OCI-LY7 (cell line): ENCODE measurements at regions not wholly inside any gene's neighbourhood (a gene's known extent, or its start where the extent isn't known, plus 50 kb on each side); places are given as distances from the start of the nearest gene placed in this dataset.

Source experiments
- BruUV-seq: library from RNA; stranded (reverse); fragments of 400-500 nt; replicated peaks from 2 replicates; lab custom pipeline; 2021; lab: Mats Ljungman, UMichigan
- CTCF ChIA-PET: fragments of 300-600 bp; sonication (Branson Sonifier 250); formaldehyde crosslinking; loops from one replicate; lab custom pipeline; 2022; ENCODE audit warnings: antibody characterized with exemption; ENCODE audit not compliant: unreplicated experiment; lab: Charles Lee
- POLR2A ChIA-PET: fragments of 300-600 bp; sonication (Branson Sonifier 250); formaldehyde crosslinking; loops from one replicate; lab custom pipeline; 2022; ENCODE audit warnings: antibody characterized with exemption; lab: Charles Lee
- DNase-seq: peaks from one replicate; pipeline ENCODE4 v3.0.0-alpha.2; 2015; ENCODE audit warnings: low spot score
- H2AFZ ChIP-seq: fragments of 200-600 bp; sonication (generic), shearing (Covaris generic); 2 replicates; pipeline ENCODE4 v1.6.1; 2014; ENCODE audit warnings: mild to moderate bottlenecking, antibody characterized with exemption, low read length, moderate library complexity
- H3K27ac ChIP-seq: fragments of 200-600 bp; sonication (generic); 2 replicates; pipeline ENCODE4 v1.5.1; 2014; ENCODE audit warnings: mixed run types, low read depth, mild to moderate bottlenecking, moderate library complexity, low read length, inconsistent platforms; ENCODE audit not compliant: poor library complexity, severe bottlenecking
- H3K36me3 ChIP-seq: fragments of 200-600 bp; sonication (generic); 2 replicates; pipeline ENCODE4 v1.6.1; 2014; ENCODE audit warnings: mild to moderate bottlenecking, antibody characterized with exemption, low read length, moderate library complexity, mixed read lengths; ENCODE audit not compliant: insufficient read depth
- H3K4me1 ChIP-seq: fragments of 200-600 bp; sonication (generic); 2 replicates; pipeline ENCODE4 v1.5.1; 2014; ENCODE audit warnings: mild to moderate bottlenecking, low read length; ENCODE audit not compliant: insufficient read depth, poor library complexity, severe bottlenecking
- H3K4me2 ChIP-seq: fragments of 200-600 bp; sonication (generic); 2 replicates; pipeline ENCODE4 v1.6.1; 2014; ENCODE audit warnings: mild to moderate bottlenecking, low read length
- H3K4me3 ChIP-seq: fragments of 200-600 bp; sonication (generic); 2 replicates; pipeline ENCODE4 v1.5.1; 2014; ENCODE audit warnings: mild to moderate bottlenecking, low read depth, low read length; ENCODE audit not compliant: poor library complexity, severe bottlenecking
- H3K79me2 ChIP-seq: fragments of 200-600 bp; sonication (generic); 2 replicates; pipeline ENCODE4 v1.6.1; 2016; ENCODE audit warnings: low read depth, mild to moderate bottlenecking, low read length, moderate library complexity, mixed read lengths; ENCODE audit not compliant: insufficient read depth
- H3K9me2 ChIP-seq: fragments of 200-600 bp; sonication (generic); 2 replicates; pipeline ENCODE4 v1.6.1; 2016; ENCODE audit warnings: mild to moderate bottlenecking, low read length, mixed read lengths; ENCODE audit not compliant: insufficient read depth
- H3K9me3 ChIP-seq: fragments of 200-600 bp; sonication (generic); 2 replicates; pipeline ENCODE4 v1.6.1; 2014; ENCODE audit warnings: mild to moderate bottlenecking, mixed run types, low read length, mixed read lengths
- H4K20me1 ChIP-seq: fragments of 200-600 bp; sonication (generic); 2 replicates; pipeline ENCODE4 v1.6.1; 2014; ENCODE audit warnings: mild to moderate bottlenecking, antibody characterized with exemption, low read length, moderate library complexity, mixed read lengths; ENCODE audit not compliant: insufficient read depth
- EZH2phosphoT487 ChIP-seq: fragments of 200-600 bp; sonication (generic); IDR thresholded peaks from 2 replicates; pipeline ENCODE4 v1.6.1; 2018; ENCODE audit warnings: low read depth, borderline replicate concordance, mild to moderate bottlenecking, mixed run types, antibody characterized with exemption, low read length, moderate library complexity, mixed read lengths
- intact Hi-C: fragments of 100-400 bp; cut with micrococcal nuclease; formaldehyde crosslinking; loops from one replicate; pipeline ENCODE4 v1.10.0; 2022; ENCODE audit not compliant: unreplicated experiment
- TF ChIP-seq, protein P1 (sequence below): fragments of 200-600 bp; sonication (generic); conservative IDR thresholded peaks from 2 replicates; pipeline ENCODE4 v1.5.1; 2014; ENCODE audit warnings: mild to moderate bottlenecking, antibody characterized with exemption, low read length, moderate library complexity, mixed read lengths

DNA sequence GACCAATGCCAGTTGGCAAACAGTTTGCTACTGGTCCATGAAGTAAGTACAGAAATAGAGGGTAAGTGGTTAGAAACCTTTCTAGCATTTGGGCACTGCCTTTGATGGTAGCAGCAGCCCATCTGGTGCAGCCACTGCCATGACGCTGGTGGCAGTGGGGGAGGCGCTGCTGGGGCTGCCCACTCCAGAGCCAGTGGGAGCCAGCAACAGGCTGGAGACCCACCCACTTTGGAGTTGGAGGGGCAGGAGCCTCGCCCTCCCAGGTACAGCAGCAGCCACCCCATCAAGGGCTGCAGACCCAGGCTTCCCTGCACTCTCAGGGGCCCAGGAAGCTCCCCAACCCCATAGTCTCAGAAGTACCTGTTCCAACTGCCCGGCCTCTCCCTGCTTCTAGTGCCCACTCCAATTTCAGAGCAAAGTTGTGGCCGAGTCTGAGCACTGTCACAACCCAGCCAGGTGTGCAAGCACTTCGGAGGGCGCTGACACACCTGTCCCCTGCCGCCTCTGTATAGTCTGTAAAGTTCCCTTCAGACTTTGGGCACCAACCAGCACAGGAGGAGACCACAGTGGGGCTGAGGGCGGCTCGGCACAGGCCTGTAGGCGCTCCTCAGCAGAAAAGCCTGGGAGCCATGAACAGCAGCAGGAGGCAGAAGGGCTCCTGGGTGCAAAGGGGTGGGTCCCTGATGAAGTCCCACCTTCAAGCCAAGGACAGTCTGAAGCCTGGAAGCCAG, 125.6 kb upstream of the CCDC150 start:
- CTCF ChIA-PET, result no interaction called here

DNA sequence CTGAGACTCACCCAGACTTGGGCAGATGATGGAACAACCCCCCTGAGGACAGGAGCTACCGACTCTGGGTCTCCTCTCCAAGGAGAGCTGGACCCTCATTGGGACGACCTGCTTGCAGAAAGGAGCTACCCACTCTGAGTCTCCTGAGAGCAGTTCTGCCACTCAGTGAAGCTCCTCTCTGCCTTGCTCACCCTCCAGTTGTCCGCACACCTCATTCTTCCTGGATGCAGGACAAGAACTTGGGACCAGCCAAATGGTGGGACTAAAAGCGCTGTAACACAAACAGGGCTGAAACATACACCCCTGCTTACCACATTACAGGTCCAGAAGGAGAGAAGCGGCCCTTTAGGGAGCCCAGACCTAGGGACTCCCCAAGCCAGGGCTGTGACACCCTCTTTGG, 124.9 kb upstream of the CCDC150 start:
- H3K4me1 ChIP-seq, result no peaks in the 10 kb centered on the region
- H3K79me2 ChIP-seq, result no peaks in the 10 kb centered on the region
- H3K4me2 ChIP-seq, result no peak overlapping the region
- no TSS peak for BruUV-seq
- no peak overlapping the region for H3K4me3 ChIP-seq
- H3K36me3 ChIP-seq, result no peaks in the 10 kb centered on the region
- no peaks in the 10 kb centered on the region for H4K20me1 ChIP-seq
- no peak overlapping the region for H3K27ac ChIP-seq
- no peak for TF ChIP-seq EZH2phosphoT487
- TF ChIP-seq, protein P1, sequence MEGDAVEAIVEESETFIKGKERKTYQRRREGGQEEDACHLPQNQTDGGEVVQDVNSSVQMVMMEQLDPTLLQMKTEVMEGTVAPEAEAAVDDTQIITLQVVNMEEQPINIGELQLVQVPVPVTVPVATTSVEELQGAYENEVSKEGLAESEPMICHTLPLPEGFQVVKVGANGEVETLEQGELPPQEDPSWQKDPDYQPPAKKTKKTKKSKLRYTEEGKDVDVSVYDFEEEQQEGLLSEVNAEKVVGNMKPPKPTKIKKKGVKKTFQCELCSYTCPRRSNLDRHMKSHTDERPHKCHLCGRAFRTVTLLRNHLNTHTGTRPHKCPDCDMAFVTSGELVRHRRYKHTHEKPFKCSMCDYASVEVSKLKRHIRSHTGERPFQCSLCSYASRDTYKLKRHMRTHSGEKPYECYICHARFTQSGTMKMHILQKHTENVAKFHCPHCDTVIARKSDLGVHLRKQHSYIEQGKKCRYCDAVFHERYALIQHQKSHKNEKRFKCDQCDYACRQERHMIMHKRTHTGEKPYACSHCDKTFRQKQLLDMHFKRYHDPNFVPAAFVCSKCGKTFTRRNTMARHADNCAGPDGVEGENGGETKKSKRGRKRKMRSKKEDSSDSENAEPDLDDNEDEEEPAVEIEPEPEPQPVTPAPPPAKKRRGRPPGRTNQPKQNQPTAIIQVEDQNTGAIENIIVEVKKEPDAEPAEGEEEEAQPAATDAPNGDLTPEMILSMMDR, result no peak
- H3K9me2 ChIP-seq, result no peaks in the 10 kb centered on the region
- intact Hi-C loops, result no loop called here
- CTCF ChIA-PET, result no interaction called here
- no peak for DNase-seq
- H3K9me3 ChIP-seq, result no peaks in the 10 kb centered on the region
- POLR2A ChIA-PET, result no interaction called here
- no peak overlapping the region for H2AFZ ChIP-seq

More for the DNA sequence above, 125.6 kb upstream of the CCDC150 start:
- intact Hi-C loops, result no loop called here
- BruUV-seq, result no TSS peak
- POLR2A ChIA-PET, result no interaction called here
- H3K79me2 ChIP-seq, result no peaks in the 10 kb centered on the region
- H3K4me1 ChIP-seq, result no peaks in the 10 kb centered on the region
- H3K27ac ChIP-seq, result no peak overlapping the region
- H2AFZ ChIP-seq, result no peak overlapping the region
- no peaks in the 10 kb centered on the region for H3K9me2 ChIP-seq
- no peak overlapping the region for H3K4me3 ChIP-seq
- no peaks in the 10 kb centered on the region for H4K20me1 ChIP-seq
- no peaks in the 10 kb centered on the region for H3K9me3 ChIP-seq
- no peak for DNase-seq
- no peaks in the 10 kb centered on the region for H3K36me3 ChIP-seq
- H3K4me2 ChIP-seq, result no peak overlapping the region
- TF ChIP-seq, protein P1, result no peak
- no peak for TF ChIP-seq EZH2phosphoT487

DNA sequence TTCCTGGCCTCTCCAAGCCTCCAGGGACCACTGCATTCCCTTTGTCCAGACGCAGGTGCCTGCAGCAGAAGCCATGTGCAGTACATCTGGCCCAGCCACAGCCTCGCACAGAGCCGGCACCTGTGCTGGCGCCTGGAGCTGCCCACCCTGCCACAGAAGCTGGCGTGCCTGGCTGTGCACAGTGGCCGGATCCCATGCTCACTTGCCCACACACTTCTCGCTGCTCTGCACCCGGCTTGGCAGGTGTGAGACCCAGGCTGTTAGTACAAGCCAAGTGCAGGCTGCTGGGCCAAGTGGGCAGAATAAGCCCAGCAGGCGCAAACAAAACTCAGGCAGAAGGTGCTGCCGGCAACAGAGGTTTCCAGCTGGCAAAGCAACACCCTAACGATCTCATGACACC, 124.5 kb upstream of the CCDC150 start:
- no peak overlapping the region for H2AFZ ChIP-seq
- BruUV-seq, result no TSS peak
- H3K27ac ChIP-seq, result no peak overlapping the region
- H3K9me3 ChIP-seq, result no peaks in the 10 kb centered on the region
- TF ChIP-seq, protein P1, result no peak
- TF ChIP-seq EZH2phosphoT487, result no peak
- H3K36me3 ChIP-seq, result no peaks in the 10 kb centered on the region
- DNase-seq, result no peak
- H3K4me3 ChIP-seq, result no peak overlapping the region
- CTCF ChIA-PET, result no interaction called here
- intact Hi-C loops, result no loop called here
- no peaks in the 10 kb centered on the region for H3K9me2 ChIP-seq
- no peaks in the 10 kb centered on the region for H3K79me2 ChIP-seq
- no peaks in the 10 kb centered on the region for H3K4me1 ChIP-seq
- no peaks in the 10 kb centered on the region for H4K20me1 ChIP-seq
- no peak overlapping the region for H3K4me2 ChIP-seq
- POLR2A ChIA-PET, result no interaction called here
